Prostate gland (tissue), 2 donors: ENCODE measurements at regions not wholly inside any gene's neighbourhood (a gene's known extent, or its start where the extent isn't known, plus 50 kb on each side); places are given as distances from the start of the nearest gene placed in this dataset.

ENCODE experiments used
- DNase-seq: peaks from one replicate; pipeline ENCODE4 v3.0.0-alpha.2; 2019; ENCODE audit warnings: low spot score
- H3K27ac ChIP-seq, 2 donors: fragments of 200-600 bp; sonication (generic); 2 replicates each; pipeline ENCODE4 v1.5.1; 2017 to 2019
- H3K27me3 ChIP-seq: fragments of 200-600 bp; sonication (generic); replicated peaks from 2 replicates; pipeline ENCODE4 v1.5.1; 2019; ENCODE audit not compliant: insufficient read depth
- H3K36me3 ChIP-seq, 2 donors: fragments of 200-600 bp; sonication (generic); 1 replicate in 1 of 2; 2 replicates in 1 of 2; pipeline versions ENCODE4 v1.5.1 to v1.8.1; 2017 to 2019
- H3K4me1 ChIP-seq: fragments of 200-600 bp; sonication (generic); replicated peaks from 2 replicates; pipeline ENCODE4 v1.5.1; 2019
- H3K4me3 ChIP-seq, 2 donors: fragments of 200-600 bp; sonication (generic); 2 replicates each; pipeline ENCODE4 v1.5.1; 2017 to 2019
- H3K9me3 ChIP-seq: fragments of 200-600 bp; sonication (generic); 2 replicates; pipeline ENCODE4 v1.5.1; 2017
- POLR2A ChIP-seq: fragments of 450-650 bp; IDR thresholded peaks from one replicate; pipeline ENCODE4 v1.6.1; 2016; ENCODE audit warnings: antibody characterized with exemption, mild to moderate bottlenecking
- POLR2AphosphoS5 ChIP-seq: sonication (generic); formaldehyde crosslinking; IDR thresholded peaks from one replicate; pipeline ENCODE4 v1.6.1; 2017; ENCODE audit warnings: antibody characterized with exemption
- WGBS: methylation state at CpG from one replicate; pipeline ENCODE4 v1.1.5; 2018; 5-methylcytosine and 5-hydroxymethylcytosine counted together
- intact Hi-C: fragments of 100-400 bp; cut with DNase I; formaldehyde crosslinking; loops from one replicate; pipeline ENCODE4 v1.14.2; 2022
- TF ChIP-seq, protein P1 (sequence below), 4 experiments: fragments of 200-600 bp in 2 of 4; fragments of 450-650 bp in 2 of 4; sonication (generic) in 2 of 4; IDR thresholded peaks; 1 replicate in 3 of 4; 2 replicates in 1 of 4; pipeline ENCODE4 v1.5.1; 2016 to 2019; ENCODE audit warnings: antibody characterized with exemption in 4 of 4, mild to moderate bottlenecking in 2 of 4, moderate library complexity in 2 of 4

DNA sequence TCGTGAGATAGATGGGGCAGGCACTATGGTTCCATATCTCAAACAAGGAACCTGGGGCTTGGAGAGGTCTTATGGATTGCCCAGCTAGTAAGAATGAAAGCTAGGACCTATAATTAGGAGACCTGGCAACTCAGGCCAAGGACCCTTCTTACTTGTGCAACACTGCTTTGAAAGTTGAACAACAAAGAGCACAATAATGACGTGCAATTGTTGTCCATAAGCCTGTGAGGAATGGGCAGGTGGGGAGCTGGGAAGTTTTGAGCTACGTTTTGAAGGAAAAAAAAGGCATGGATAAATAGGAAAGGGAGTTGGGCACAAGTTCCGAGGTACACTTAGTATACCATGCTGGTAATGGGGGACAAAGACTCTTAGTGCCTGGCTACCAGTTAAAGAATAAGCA, 104.3 kb downstream of the HS3ST3B1 start:
- H3K9me3 ChIP-seq = no peaks in the 10 kb centered on the region
- no peak for DNase-seq
- H3K4me3 ChIP-seq = no peak overlapping the region
- no peaks in the 10 kb centered on the region for H3K27me3 ChIP-seq
- intact Hi-C loops = no loop called here
- H3K27ac ChIP-seq = no peak overlapping the region
- no peak for TF ChIP-seq POLR2AphosphoS5
- TF ChIP-seq, protein P1, sequence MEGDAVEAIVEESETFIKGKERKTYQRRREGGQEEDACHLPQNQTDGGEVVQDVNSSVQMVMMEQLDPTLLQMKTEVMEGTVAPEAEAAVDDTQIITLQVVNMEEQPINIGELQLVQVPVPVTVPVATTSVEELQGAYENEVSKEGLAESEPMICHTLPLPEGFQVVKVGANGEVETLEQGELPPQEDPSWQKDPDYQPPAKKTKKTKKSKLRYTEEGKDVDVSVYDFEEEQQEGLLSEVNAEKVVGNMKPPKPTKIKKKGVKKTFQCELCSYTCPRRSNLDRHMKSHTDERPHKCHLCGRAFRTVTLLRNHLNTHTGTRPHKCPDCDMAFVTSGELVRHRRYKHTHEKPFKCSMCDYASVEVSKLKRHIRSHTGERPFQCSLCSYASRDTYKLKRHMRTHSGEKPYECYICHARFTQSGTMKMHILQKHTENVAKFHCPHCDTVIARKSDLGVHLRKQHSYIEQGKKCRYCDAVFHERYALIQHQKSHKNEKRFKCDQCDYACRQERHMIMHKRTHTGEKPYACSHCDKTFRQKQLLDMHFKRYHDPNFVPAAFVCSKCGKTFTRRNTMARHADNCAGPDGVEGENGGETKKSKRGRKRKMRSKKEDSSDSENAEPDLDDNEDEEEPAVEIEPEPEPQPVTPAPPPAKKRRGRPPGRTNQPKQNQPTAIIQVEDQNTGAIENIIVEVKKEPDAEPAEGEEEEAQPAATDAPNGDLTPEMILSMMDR (IDR thresholded peaks at IDR 0.05) = no peak
- TF ChIP-seq POLR2A = no peak
- H3K36me3 ChIP-seq = no peaks in the 10 kb centered on the region
- no peaks in the 10 kb centered on the region for H3K4me1 ChIP-seq
- 83% methylated on average over 4 of the region's 4 CpGs for WGBS
